ENCODE measurements at regions not wholly inside any gene's neighbourhood (a gene's known extent, or its start where the extent isn't known, plus 50 kb on each side); places are given as distances from the start of the nearest gene placed in this dataset.

GRCh38 chr14:30297876-30298795 is 260.8 kb upstream of the G2E3 start:
- H3K4me3 ChIP-seq (replicated peaks; ENCODE audit: low read depth, low read length) = no peak overlapping the region
- no peak for TF ChIP-seq CTCF (IDR thresholded peaks at IDR 0.05; ENCODE audit: low read length, missing control alignments)
- DNase-seq (ENCODE audit: low read depth) = no peak

GRCh38 chr14:30299915-30300314 is 259.0 kb upstream of the G2E3 start:
- peak; percentile 67 for DNase-seq (ENCODE audit: low read depth)
- H3K4me3 ChIP-seq (replicated peaks; ENCODE audit: low read depth, low read length) = no peak overlapping the region
- no peak for TF ChIP-seq CTCF (IDR thresholded peaks at IDR 0.05; ENCODE audit: low read length, missing control alignments)

- no peak for DNase-seq (ENCODE audit: low read depth)
- TF ChIP-seq CTCF (IDR thresholded peaks at IDR 0.05; ENCODE audit: low read length, missing control alignments) = no peak
- no peak overlapping the region for H3K4me3 ChIP-seq (replicated peaks; ENCODE audit: low read depth, low read length)
These were observed 255.6 kb upstream of the G2E3 start for GRCh38 chr14:30303350-30303749.

GRCh38 chr14:30305346-30305745 is 253.6 kb upstream of the G2E3 start:
- TF ChIP-seq CTCF (IDR thresholded peaks at IDR 0.05; ENCODE audit: low read length, missing control alignments) = no peak
- DNase-seq (ENCODE audit: low read depth) = no peak
- H3K4me3 ChIP-seq (replicated peaks; ENCODE audit: low read depth, low read length) = no peak overlapping the region

GRCh38 chr14:30309405-30309804 is 249.6 kb upstream of the G2E3 start:
- no peak overlapping the region for H3K4me3 ChIP-seq (replicated peaks; ENCODE audit: low read depth, low read length)
- no peak for TF ChIP-seq CTCF (IDR thresholded peaks at IDR 0.05; ENCODE audit: low read length, missing control alignments)
- DNase-seq (ENCODE audit: low read depth) = no peak

GRCh38 chr14:30312214-30312613 is 246.7 kb upstream of the G2E3 start:
- TF ChIP-seq CTCF (IDR thresholded peaks at IDR 0.05; ENCODE audit: low read length, missing control alignments) = no peak
- H3K4me3 ChIP-seq (replicated peaks; ENCODE audit: low read depth, low read length) = no peak overlapping the region
- DNase-seq (ENCODE audit: low read depth) = no peak

GRCh38 chr14:30317729-30318128 is 241.2 kb upstream of the G2E3 start:
- H3K4me3 ChIP-seq (replicated peaks; ENCODE audit: low read depth, low read length) = no peak overlapping the region
- DNase-seq (ENCODE audit: low read depth) = no peak
- TF ChIP-seq CTCF (IDR thresholded peaks at IDR 0.05; ENCODE audit: low read length, missing control alignments) = no peak

Data from fibroblast of pulmonary artery (primary cell).